AG09319 (cell line): ENCODE measurements at regions not wholly inside any gene's neighbourhood (a gene's known extent, or its start where the extent isn't known, plus 50 kb on each side); places are given as distances from the start of the nearest gene placed in this dataset.

Experiments used
- DNase-seq: peaks from one replicate; pipeline ENCODE4 v3.0.0-alpha.2; 2010; ENCODE audit warnings: low read depth; ENCODE audit errors: extremely low read depth
- TF ChIP-seq, protein P1 (sequence below): IDR thresholded peaks from 2 replicates; pipeline ENCODE4 v1.5.1; 2011; ENCODE audit warnings: low read depth, mild to moderate bottlenecking, inconsistent platforms, low read length, moderate library complexity

DNA sequence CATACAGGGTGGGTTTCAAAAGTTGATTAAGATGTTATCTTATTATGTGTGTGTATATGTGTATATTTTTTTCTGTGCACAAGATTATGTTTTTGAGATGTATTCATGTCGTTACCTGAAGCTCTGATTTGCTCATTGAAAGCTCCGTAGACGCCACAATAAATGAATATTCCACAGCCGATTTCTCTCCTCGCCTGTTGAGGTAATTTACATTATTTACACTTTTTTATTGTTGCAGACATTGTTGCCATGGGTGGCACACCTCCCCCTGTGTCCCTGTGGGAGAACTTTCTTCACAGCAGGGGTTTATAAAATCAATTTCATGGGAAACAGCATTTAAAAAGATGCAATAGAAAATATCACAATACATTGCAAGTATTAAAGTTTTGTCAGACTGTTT is 100.6 kb downstream of the GLI2 start:
- DNase-seq: no peak
- TF ChIP-seq, protein P1, sequence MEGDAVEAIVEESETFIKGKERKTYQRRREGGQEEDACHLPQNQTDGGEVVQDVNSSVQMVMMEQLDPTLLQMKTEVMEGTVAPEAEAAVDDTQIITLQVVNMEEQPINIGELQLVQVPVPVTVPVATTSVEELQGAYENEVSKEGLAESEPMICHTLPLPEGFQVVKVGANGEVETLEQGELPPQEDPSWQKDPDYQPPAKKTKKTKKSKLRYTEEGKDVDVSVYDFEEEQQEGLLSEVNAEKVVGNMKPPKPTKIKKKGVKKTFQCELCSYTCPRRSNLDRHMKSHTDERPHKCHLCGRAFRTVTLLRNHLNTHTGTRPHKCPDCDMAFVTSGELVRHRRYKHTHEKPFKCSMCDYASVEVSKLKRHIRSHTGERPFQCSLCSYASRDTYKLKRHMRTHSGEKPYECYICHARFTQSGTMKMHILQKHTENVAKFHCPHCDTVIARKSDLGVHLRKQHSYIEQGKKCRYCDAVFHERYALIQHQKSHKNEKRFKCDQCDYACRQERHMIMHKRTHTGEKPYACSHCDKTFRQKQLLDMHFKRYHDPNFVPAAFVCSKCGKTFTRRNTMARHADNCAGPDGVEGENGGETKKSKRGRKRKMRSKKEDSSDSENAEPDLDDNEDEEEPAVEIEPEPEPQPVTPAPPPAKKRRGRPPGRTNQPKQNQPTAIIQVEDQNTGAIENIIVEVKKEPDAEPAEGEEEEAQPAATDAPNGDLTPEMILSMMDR: no peak

GRCh38 chr2:120840795-120841487 is 105.3 kb downstream of the GLI2 start:
- no peak for DNase-seq
- TF ChIP-seq, protein P1: no peak

DNA sequence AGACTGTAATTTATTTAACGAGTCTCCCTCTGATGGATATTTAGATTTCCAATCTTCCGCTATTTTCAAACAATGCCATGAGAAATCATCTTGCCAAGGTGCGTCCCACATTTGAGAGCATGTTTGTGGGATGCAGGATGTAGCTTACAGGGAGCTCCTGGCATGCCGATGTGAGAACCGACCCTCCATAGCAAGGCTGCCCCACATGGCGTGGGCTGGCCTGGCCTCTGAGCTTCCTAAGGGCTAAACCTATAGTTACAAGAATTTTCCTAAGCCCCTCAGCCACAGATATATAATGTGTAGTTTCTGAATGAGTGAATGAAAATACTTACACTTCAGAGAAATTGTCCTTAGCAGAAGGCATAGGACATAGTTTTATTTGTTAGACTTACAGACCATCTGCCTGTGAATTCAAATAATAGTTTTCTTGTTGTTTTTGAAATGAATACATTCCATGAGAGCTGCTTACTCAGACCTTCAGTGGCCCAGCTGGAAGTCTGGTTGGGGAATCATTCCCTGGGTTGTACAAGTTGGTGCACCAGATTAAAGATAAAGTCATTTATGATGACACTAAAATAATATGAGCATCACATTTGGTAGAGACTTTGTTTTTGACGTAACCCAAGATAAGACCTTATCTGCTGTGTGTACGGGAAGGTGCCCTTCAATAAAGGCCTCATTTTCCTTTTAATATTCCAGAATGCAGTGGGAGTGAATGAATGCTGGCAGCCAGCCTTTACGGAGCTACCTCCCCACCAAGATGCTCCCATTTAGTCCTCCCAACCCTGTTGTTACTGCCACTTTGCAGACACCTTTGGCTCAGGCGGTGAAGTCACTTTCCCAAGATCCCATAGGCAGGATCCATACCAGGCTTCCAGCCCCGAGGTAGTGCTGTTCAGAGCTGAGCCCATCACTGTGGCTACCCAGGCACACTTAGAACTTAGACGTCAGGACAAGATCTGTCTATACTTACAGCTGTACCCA is 107.1 kb downstream of the GLI2 start:
- no peak for DNase-seq
- TF ChIP-seq, protein P1: no peak

DNA sequence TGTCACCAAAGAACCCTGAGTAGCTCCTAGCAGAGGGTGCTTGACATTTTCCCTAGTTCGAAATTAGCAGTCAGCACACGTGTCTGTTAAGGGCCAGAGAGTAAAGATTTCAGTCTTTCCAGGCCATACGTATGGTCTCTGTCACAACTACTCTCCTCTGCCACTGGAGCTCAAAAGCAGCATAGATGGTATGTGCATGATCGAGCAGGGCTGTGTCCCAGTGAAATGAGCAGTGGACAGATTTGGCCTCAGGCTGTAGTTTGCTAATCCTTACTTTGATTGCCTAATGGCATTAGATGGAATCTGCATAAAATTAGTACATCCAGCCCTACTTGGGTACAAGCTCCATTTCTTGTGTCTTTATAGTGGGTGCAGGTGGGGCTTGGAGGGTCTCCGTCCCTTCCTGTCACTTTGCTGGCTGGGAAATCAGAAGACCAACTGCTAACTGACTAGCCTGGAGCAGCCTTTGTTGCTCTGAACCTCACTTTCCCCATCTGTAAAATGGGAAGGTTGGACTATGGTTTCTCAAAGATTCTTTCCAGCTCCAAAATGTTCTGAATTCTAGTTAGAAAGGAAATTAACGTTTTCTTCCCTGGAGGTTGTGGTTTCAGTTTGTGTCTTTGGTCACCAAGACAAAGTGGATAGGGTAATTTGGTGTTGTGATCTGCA is 108.5 kb downstream of the GLI2 start:
- no peak for DNase-seq
- TF ChIP-seq, protein P1: no peak

DNA sequence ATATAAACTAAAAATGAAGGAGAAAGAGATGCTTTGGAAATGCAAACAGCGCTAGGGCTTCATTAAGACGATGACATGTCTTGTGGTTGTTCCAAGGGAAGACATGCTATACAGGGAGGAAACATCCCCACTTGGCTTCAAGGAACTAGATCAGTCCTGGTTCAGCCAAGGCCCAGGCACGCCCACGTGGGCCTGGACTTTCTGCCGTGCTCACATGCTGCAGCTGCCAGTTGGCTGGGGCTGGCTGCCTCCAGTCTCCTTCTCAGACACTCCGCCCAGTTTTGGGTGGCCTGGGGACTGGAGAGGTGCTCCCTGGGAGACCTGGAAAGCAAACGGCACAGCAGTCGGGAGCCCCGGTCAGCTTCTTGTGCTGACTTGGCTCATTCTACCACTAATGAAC is 109.6 kb downstream of the GLI2 start:
- no peak for DNase-seq
- TF ChIP-seq, protein P1: no peak

- DNase-seq: no peak
- TF ChIP-seq, protein P1: no peak
Measured at GRCh38 chr2:120846406-120847095, 110.9 kb downstream of the GLI2 start.
